Skeletal muscle tissue (tissue), 3 donors: ENCODE measurements at regions not wholly inside any gene's neighbourhood (a gene's known extent, or its start where the extent isn't known, plus 50 kb on each side); places are given as distances from the start of the nearest gene placed in this dataset.

ENCODE experiments used
- H3K27ac ChIP-seq: one replicate; pipeline ENCODE4 v1.7.0; 2013; ENCODE audit warnings: mild to moderate bottlenecking, low read depth, low read length, inconsistent platforms
- H3K27me3 ChIP-seq, 3 donors: one replicate each; pipeline ENCODE4 v1.7.0; 2013; ENCODE audit warnings: low read length in 3 of 3; ENCODE audit not compliant: control insufficient read depth in 3 of 3, insufficient read depth in 3 of 3
- H3K36me3 ChIP-seq, 3 donors: one replicate each; pipeline ENCODE4 v1.7.0; 2013; ENCODE audit warnings: low read length in 3 of 3; ENCODE audit not compliant: control insufficient read depth in 3 of 3, insufficient read depth in 3 of 3
- H3K4me1 ChIP-seq, 3 donors: one replicate each; pipeline ENCODE4 v1.7.0; 2013; ENCODE audit warnings: low read length in 3 of 3, mild to moderate bottlenecking in 3 of 3; ENCODE audit not compliant: control insufficient read depth in 3 of 3, insufficient read depth in 3 of 3
- H3K4me3 ChIP-seq, 3 donors: one replicate each; pipeline ENCODE4 v1.7.0; 2013; ENCODE audit warnings: low read length in 3 of 3
- H3K9ac ChIP-seq, 3 donors: one replicate each; pipeline ENCODE4 v1.7.0; 2013; ENCODE audit warnings: low read length in 3 of 3, mild to moderate bottlenecking in 3 of 3, moderate library complexity in 2 of 3, low read depth in 1 of 3
- H3K9me3 ChIP-seq, 3 donors: one replicate each; pipeline ENCODE4 v1.7.0; 2013; ENCODE audit warnings: low read length in 3 of 3; ENCODE audit not compliant: control insufficient read depth in 3 of 3
- donor health status: Osteomylitis.

DNA sequence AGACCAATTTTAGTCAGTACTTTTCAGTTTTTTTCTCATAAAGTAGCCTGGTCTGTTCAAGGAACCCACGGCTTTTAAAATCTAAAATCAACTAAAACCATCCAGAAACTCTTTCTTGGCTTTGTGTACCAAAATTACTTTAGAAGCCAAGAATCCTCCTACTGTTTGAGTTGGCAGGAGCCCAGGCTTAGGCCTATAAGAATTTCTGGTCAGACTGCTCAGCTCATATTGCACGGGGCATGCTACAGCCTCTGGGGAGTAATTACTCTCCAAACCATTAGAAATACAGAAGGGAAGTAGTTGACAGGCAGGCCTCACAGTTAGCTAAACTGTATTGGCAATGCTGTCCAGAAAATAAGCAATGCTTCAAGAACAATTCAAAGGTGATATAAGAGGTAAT lies 1862.9 kb upstream of the RAG2 start:
- no peaks in the 10 kb centered on the region for H3K27me3 ChIP-seq

DNA sequence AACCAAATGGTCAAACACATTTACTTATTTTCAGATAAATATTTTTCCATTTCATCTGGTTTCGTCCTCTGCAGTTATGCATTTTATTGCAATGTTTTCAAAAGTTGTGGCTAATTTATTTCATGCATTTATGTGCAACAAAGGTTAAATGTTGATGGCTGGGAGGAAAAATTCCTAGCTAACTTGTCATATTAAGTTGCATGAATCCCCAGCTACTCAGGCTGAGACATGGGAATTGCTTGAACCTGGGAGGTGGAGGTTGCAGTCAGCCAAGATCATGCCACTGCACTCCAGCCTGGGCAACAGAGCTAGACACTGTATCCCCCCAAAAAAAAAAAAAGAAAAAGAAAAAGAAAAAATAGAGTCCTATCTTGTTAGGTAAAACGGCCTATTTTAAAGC lies 1862.4 kb upstream of the RAG2 start:
- Histone ChIP-seq H3K9me3 (no peaks in the 10 kb centered on the region), H3K27ac (no peak overlapping the region), H3K27me3 (no peaks in the 10 kb centered on the region), H3K4me1 (no peaks in the 10 kb centered on the region), H3K9ac (no peak overlapping the region), H3K4me3 (no peak overlapping the region), H3K36me3 (no peaks in the 10 kb centered on the region)

More for the DNA sequence above, 1862.9 kb upstream of the RAG2 start:
- no peak overlapping the region for H3K27ac ChIP-seq
- H3K36me3 ChIP-seq, result no peaks in the 10 kb centered on the region
- H3K4me3 ChIP-seq, result no peak overlapping the region
- no peaks in the 10 kb centered on the region for H3K4me1 ChIP-seq
- no peak overlapping the region for H3K9ac ChIP-seq
- H3K9me3 ChIP-seq, result no peaks in the 10 kb centered on the region

DNA sequence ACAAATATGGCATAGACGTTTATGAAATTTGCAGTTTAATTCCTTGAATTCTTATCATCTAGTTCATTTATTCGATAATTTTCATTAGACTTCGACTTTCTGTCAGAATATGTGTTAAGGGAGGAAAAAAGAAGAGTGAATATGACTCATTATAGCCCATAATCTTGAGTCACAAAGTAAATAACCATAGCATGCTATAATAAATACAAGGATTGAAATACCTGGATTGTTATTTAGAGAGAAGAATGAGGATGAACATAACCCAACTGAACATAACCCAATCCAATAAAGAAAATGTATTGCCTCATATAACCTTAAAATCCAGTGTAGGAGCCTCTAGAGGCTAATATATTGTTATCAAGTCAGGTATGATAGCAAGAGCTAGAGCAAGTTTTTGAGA lies 1858.3 kb upstream of the RAG2 start:
- Histone ChIP-seq H3K4me3 (no peak overlapping the region), H3K9ac (no peak overlapping the region), H3K27me3 (no peaks in the 10 kb centered on the region), H3K27ac (no peak overlapping the region), H3K36me3 (no peaks in the 10 kb centered on the region), H3K9me3 (no peaks in the 10 kb centered on the region), H3K4me1 (no peaks in the 10 kb centered on the region)

DNA sequence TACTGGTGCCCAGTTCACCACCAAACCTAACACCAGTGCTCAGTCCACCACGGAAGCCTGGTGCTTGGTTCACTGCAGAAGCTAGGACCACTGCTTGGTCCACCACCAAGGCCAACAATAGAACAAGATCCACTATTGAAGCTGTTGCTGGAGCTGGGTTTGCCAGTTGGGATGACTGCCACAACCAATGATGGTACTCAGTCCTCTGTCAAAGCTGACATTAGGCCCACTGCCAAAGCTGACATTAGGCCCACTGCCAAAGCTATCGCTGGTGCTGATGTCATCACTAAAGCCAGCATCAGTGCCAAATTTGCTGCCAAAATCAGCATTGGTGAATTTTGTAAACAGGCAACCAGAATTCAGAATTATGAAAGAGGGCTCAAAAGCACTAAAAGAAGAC lies 1850.2 kb upstream of the RAG2 start:
- Histone ChIP-seq H3K27ac (no peak overlapping the region), H3K36me3 (no peaks in the 10 kb centered on the region), H3K9me3 (no peaks in the 10 kb centered on the region), H3K4me3 (no peak overlapping the region), H3K27me3 (no peaks in the 10 kb centered on the region), H3K4me1 (no peaks in the 10 kb centered on the region), H3K9ac (no peak overlapping the region)

DNA sequence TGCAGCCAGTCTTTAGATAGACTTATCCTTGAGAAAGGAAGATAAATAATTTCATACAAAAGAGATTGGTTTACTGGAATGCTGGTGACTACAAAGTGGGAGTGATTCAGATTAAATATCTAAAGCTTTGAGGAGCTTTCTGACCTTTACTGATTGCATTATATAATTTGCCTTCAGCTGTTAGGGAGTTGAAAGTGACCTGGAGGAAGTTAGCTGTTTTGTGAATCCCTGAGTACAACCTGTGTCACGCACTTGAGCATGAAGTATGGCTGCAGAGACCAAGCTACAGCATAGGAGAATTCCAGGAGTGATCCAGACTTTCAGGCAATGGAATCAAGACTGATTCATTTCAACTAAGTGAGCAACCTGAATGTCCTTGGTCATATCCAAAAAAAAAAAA lies 1848.3 kb upstream of the RAG2 start:
- Histone ChIP-seq H3K27ac (no peak overlapping the region), H3K4me1 (no peaks in the 10 kb centered on the region), H3K9ac (no peak overlapping the region), H3K27me3 (no peaks in the 10 kb centered on the region), H3K9me3 (no peaks in the 10 kb centered on the region), H3K4me3 (no peak overlapping the region), H3K36me3 (no peaks in the 10 kb centered on the region)

DNA sequence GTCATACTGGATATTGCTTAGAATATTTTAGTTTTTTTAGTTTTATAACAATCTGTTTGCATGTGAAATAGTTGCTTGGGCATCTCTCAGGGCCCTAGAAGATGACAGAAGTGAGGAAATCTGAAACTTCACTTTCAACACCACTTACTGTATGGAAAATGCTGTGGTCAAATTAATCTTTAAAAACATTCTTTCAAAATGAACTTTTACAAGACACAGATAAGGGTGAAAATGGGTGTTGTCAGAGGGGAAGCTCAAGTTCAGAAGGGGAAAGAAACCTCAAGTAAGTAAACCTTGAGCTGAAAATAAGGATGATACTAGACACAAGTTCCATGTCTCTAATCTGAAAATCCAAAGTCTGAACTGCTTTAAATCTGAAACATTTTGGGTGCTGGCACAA lies 1840.1 kb upstream of the RAG2 start:
- Histone ChIP-seq H3K4me1 (no peaks in the 10 kb centered on the region), H3K4me3 (no peak overlapping the region), H3K9me3 (no peaks in the 10 kb centered on the region)

DNA sequence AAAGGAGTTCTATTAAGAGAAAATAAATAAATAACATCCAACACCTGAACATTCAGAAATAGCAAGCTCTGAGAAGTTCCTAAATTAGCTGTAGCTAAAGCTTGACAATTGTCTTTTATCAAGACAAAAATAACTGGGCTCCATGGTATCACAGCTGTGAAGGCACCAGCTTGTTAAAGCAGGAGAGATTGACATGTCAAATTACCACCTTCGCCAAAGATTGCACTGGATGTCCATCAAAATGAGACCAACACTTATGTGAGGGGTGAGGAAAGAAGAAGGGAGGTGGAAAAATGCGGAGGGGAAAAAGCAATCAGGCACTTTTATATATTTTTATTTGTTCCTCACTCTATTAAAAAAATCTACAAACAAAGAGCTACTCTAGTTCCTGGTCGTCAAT lies 1827.5 kb upstream of the RAG2 start:
- Histone ChIP-seq H3K9me3 (no peaks in the 10 kb centered on the region), H3K4me1 (no peaks in the 10 kb centered on the region), H3K27me3 (no peaks in the 10 kb centered on the region), H3K27ac (no peak overlapping the region), H3K4me3 (no peak overlapping the region), H3K9ac (no peak overlapping the region), H3K36me3 (no peaks in the 10 kb centered on the region)

More for the DNA sequence above, 1840.1 kb upstream of the RAG2 start:
- H3K36me3 ChIP-seq, result no peaks in the 10 kb centered on the region
- H3K27ac ChIP-seq, result no peak overlapping the region
- no peak overlapping the region for H3K9ac ChIP-seq
- no peaks in the 10 kb centered on the region for H3K27me3 ChIP-seq

DNA sequence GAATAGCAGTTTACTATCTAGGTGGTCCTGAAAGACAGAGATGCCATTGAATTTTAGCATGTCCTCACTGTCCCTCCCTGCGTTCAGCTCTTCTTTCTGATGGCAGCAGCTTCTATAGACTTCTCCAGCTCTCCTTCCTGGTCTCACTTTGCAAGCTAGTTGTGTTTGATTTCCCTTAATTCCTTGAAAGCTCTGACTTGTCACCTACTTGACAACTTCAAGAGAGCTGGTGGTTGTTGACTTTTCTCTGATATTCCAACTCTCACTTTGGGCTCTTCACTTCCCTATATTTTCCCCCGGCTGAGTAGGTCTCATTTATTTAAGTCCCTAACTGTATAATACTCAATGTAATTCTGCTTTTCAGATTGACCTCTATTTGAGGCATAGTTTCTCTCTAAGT lies 1825.0 kb upstream of the RAG2 start:
- Histone ChIP-seq H3K27ac (no peak overlapping the region), H3K9me3 (no peaks in the 10 kb centered on the region), H3K9ac (no peak overlapping the region), H3K27me3 (no peaks in the 10 kb centered on the region), H3K4me3 (no peak overlapping the region), H3K36me3 (no peaks in the 10 kb centered on the region), H3K4me1 (no peaks in the 10 kb centered on the region)

DNA sequence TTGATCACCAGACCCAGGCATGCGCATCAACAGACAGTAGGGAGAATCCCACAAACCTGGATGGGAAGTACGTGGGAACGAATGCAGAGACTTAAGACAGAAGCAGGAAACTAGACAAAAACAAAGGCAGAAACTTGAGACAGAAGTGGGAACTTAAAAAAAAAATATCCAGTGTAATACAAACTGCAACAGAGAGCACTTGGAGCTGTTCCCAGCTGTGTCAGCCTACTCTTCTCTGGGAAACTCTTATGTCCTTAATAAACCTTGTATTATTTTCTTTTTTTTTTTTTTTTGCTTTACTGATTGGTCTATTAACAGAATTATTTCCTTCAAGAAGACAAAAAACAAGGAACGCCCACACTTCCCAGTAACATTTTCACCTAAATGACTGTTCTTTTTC lies 1818.1 kb upstream of the RAG2 start:
- no peaks in the 10 kb centered on the region for H3K27me3 ChIP-seq
- no peaks in the 10 kb centered on the region for H3K36me3 ChIP-seq

DNA sequence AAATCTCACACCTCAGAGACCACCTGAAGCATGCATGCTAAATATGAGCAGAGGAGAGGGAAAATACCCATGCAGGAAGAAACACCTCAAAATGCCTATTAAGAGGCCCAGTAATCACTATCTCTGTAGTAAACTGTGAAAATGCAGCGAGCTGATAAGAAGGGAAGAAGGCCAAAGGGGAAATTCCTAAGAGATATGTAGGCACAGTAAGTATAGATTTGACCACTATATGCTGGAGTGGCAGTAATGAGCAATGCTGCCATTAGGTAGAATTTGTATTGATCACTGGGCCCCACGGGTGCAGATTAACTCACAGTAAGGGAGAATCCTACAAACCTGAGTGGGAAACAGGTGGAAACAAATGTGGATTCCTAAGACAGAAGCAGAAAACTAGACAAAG lies 1813.1 kb upstream of the RAG2 start:
- Histone ChIP-seq H3K4me3 (no peak overlapping the region), H3K27me3 (no peaks in the 10 kb centered on the region), H3K36me3 (no peaks in the 10 kb centered on the region), H3K27ac (no peak overlapping the region), H3K9ac (no peak overlapping the region), H3K9me3 (no peaks in the 10 kb centered on the region), H3K4me1 (no peaks in the 10 kb centered on the region)

More for the DNA sequence above, 1818.1 kb upstream of the RAG2 start:
- Histone ChIP-seq H3K4me3 (no peak overlapping the region), H3K9ac (no peak overlapping the region), H3K9me3 (no peaks in the 10 kb centered on the region), H3K4me1 (no peaks in the 10 kb centered on the region), H3K27ac (no peak overlapping the region)

DNA sequence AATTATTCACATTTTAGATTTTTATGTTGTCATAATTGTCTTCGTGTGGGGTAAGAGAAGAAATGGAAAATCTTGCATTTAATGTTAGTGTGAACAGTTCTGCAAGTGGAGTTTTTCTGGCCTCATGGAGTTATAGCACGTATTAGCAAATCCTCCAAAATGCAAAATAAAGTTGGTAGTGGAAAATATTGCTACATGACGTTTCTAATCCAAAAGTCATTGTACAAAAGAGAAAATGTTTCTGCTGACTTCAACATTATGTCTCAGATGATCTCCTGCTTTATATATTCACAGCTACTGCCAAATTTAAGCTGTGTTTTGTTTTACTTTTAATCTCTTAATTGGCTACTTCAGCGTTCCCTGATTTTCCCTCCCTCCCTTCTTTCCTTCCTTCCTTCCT lies 1804.0 kb upstream of the RAG2 start:
- Histone ChIP-seq H3K36me3 (no peaks in the 10 kb centered on the region), H3K4me3 (no peak overlapping the region), H3K27ac (no peak overlapping the region), H3K27me3 (no peaks in the 10 kb centered on the region), H3K9me3 (no peaks in the 10 kb centered on the region), H3K9ac (no peak overlapping the region), H3K4me1 (no peaks in the 10 kb centered on the region)
